ENCODE measurements at regions not wholly inside any gene's neighbourhood (a gene's known extent, or its start where the extent isn't known, plus 50 kb on each side); places are given as distances from the start of the nearest gene placed in this dataset.
"Not testable (repeated sequence)": the region's sequence is repeated elsewhere in the genome, so short reads cannot be mapped to it uniquely, and the experiment has no call there.

DNA sequence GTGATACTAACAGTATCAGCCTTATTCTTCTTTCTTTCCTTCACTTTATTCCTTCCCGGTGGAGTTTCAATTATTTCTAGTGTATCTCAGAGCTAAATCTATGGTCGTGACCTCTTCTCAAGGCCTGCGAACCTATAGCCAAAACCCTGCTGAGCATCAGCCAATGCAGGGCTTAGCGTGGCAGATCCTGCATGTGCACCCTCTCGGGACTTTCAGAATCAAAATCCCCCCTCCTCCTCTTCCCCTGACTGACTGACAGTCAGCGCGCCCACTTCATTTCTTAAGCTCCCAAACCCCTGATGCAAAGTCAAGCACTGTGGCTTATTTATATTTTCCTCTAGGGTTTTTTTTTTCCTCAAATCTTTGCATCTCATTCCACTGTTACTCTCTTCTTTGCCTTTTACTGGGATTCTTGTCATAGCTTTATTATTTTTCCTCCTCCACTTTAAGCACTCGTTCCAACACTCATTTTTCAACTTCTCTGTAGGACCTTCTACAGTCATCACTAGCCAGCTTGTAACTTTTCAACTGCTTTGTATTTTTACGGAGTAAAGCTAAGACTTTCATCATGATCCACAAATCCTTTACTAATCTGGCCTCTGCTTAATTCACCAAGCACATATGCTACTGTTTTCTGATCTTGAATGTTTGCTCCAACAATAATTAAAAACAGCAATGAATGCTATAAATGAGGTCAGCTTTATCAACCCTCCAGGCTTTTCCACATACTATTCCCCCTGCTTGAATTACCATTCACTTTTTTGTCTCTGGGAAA lies 896.5 kb upstream of the PIK3C3 start:
- DNase-seq: no peak

GRCh38 chr18:41052625-41053024 lies 902.4 kb upstream of the PIK3C3 start:
- no peak for DNase-seq

DNA sequence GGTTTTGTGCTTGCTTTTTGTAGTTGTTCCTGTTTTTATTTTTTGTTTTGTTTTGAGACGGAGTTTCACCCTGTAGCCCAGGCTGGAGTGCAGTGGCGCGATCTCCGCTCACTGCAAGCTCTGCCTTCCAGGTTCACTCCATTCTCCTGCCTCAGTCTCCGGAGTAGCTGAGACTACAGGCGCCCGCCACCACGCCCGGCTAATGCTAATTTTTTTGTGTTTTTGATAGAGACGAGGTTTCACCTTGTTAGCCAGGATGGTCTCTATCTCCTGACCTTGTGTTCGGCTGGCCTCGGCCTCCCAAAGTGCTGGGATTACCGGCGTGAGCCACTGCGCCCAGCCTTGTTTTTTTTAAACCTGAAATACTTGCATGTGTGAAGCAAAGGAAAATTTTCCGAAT lies 908.8 kb upstream of the PIK3C3 start:
- DNase-seq: not testable (repeated sequence)

DNA sequence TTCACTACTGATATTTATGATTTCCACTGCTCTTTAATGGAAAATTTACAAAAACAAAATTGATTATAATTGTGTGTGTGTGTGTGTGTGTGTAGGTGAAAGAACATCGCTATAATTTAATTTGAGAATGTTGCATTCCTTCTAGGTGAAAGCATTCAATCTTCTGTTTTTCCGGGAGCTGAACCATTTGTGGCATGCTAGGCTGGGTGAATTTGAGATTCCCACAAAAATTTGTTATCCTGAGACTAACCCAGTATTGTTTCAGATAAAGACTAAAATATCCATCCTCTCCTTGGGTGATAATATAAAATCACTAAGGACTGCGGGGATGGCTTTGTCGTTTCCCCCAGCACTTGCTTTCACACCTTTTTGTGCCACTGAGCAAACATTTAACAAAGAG lies 911.2 kb upstream of the PIK3C3 start:
- no peak for DNase-seq

DNA sequence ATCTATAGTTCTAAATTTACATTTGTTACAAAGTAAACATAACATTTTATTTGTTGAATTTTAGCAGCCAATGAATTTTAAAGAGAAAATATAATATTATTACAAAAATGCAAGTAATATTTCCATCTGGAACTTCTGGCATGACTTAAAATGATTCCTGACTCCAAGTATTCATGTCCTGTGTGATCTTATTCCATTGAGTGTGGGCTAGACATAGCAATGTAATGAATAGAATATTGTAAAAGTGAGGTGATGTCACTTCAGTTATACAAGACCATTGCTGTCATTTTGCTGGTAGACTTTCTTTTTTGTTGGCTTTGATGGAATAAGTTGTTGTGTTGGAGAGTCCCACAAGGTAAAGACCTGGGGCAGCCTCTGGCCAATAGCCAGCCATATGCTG lies 912.2 kb upstream of the PIK3C3 start:
- DNase-seq: no peak

DNA sequence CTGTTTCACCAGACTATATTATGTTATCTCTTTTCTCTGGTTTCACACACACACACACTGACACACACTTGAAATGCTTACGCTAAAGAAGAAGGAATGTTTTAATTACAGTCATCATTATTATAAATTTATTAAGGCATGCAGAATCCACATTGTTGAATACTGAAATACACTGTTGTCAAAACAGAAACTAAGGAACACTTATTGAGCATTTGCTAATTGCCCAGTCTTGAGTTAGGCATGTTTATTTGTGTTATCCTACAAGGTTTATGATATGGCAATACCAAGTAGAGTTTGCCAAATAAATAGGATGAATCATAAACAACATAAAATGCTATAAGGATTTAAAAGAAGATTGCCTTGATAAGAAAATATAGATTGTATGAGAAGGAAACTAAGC lies 917.0 kb upstream of the PIK3C3 start:
- no peak for DNase-seq

DNA sequence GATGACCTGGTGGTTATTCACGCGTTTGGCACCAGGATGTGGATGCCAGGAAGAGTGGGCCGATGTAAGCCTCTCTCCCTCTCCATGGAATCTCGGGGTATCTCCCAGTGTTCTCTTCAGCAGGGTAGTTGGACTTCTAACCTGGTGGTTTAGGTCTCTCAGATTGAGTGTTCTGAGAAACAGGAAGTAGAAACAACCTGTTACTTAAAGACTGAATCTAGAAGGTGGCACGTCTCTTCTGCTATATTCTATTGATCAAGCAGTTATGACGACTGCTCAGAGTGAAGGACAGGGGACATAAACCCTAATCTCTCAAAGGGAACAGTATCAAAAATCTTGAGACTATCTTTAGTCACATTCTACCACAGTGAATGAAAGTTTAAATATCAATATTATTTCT lies 918.7 kb upstream of the PIK3C3 start:
- no peak for DNase-seq

DNA sequence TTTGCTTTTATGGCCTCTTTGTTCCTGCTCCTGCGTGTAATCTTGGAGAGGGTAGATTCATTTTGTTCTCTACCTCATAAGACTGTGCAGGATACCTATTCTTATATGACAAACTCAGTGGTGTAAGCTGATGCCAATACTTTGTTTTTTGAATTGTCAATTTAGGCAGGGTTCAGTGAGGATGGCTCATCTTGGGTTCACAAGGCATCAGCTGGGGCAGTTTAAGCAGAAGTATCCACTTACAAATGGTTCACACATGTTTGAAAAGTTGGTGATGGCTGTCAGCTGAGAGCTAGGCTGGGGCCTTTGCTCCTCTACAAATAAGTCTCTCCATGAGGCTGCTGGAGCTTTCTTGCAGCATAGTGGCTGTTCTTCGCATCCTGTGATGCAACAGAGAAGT lies 920.6 kb upstream of the PIK3C3 start:
- no peak for DNase-seq

DNA sequence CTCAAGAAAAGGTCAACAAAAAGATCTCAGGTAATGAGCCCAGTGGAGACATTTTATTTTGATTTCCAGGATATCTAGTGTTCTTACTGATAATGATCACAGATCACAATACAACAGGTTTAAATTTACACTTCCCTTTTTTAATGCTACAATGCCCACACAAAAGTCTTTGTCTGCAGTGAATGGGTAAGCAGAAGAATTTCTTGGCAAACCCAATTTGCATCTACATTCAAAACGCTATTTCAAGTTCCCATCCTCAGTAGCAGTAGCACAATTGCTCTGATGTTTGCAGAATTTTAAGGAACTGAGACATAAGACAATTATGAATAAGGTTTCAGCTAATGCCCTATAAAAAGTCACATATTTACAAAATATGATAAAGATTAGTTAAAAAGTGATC lies 929.4 kb upstream of the PIK3C3 start:
- DNase-seq: no peak

GRCh38 chr18:41024792-41025191 lies 930.2 kb upstream of the PIK3C3 start:
- DNase-seq: no peak

DNA sequence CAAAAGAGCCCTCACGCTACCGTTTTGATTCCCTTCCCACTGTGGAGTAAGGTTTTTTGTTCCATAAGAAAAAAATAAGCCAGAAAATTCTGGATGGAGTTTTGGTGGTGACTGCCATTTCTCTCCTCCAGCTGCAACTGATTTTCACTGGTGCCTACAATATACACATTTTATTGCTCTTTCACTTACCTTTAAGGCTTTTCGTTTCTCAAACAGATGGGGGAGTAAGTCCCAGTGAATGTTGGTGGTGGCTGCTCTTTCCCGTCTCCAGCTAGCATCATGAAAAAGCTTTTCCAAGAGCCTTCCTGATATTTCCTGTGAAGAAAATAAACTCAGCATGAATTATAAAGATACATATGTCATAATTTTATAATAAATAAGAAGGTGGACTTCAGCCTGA lies 932.5 kb upstream of the PIK3C3 start:
- no peak for DNase-seq

DNA sequence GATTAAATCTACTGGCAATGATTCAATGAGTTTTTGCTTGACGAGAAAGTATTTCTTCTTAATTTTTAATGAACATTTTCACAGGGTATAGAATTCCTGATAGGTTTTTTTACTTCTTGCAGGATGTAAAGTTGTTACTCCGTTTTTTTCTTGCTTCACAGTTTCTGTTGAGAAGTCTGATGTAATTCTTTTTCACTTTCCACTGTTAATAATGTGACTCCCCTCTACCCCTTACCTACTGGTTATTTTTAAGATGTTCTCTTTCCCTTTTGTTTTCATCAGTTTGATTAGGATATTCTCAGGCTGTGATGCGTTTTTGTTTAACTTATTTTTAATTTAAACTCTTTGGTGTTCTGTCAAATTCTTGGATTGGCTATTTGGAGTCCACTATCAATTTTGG lies 933.9 kb upstream of the PIK3C3 start:
- DNase-seq: no peak

DNA sequence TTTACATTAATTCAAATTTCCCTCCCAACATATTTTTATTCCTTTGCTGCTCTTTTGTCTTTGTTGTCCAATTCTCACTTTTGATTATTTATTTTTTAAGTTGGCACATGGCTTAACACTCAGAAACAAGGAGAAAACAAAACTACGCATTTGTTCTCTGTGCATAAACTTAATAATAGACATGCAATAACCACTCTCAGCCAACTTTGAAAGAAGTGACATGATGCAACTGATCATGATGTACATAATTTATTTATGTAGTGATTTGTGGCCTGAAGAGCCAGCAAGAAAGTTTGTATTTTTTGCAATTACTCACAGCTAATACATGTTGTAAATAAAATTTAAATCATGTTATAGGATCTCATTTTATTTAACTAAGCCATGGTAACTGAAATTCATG lies 942.8 kb upstream of the PIK3C3 start:
- no peak for DNase-seq

GRCh38 chr18:41009926-41010325 lies 945.1 kb upstream of the PIK3C3 start:
- DNase-seq: no peak

DNA sequence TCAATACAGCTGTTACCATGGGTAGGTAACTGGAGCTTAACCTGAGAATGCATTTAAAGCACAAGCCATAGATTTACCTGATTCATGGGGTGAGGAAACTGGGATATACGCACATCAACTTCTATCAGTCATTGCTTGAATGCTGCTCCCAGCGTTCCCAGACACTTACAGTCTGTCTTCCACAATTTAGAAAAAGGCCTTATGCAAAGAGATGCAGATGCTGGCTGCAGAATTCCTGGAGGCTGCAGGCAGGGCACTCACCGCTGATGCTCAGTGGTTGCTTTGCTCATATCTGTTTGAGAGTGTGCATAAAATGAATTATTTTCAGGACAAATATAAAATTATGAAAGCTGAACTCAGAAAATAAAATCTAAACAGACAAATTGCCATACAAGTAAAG lies 950.7 kb upstream of the PIK3C3 start:
- no peak for DNase-seq

DNA sequence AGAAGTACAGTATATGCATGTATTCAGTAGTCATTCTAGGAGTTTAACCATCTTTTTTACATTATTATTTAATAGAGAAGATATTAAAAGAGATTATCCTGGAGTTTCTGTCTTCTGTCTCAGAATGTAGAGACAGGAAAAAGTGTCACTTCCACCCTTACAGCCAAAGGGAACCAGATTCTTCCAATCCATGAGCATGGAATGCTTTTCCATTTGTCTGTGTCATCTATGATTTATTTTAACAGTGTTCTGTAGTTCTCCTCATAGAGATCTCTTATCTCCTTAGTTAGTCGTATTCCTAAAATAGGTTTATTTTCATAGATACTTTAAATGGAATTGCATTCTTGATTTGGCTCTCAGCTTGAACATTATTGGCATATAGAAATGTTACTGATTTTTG lies 959.5 kb upstream of the PIK3C3 start:
- DNase-seq: no peak

DNA sequence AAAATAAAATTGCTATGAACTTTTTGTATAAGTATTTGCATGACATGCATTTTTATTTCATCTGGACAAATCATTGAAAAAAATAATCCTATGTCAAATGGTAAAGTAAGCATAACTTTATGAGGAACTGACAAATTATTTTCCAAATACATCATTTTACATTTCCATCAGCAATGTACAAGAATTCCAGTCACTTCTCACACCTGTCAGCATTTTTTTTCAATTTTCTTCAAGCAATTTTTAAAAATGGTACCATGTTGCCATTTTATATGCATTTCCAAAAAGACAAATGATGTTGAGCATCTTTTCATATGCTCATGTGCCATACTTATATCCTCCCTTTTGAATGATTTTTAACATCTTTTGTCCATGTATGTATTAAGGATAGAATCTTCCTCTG lies 961.7 kb upstream of the PIK3C3 start:
- DNase-seq: no peak

GRCh38 chr18:40987581-40987980 lies 967.5 kb upstream of the PIK3C3 start:
- DNase-seq: no peak

- no peak for DNase-seq
Observed at GRCh38 chr18:40985436-40985835, 969.6 kb upstream of the PIK3C3 start.

DNA sequence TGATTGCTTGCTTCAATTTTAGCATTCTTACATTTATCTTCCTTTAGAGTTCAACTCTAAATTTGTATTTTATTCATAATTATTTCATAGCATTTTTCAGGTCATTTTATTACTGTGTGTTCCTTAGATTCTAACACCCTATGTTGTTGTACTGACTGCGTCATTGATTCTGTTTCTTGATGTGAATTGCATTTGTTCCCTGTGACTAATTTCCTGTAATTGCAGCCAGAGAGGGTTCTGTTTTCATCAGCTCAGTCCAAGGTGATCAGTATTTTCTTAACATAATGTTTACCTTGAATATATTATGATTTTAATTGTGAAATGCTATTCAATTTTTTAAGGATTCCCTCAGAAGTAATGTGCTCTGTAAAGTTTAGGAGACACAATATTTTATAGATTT lies 970.2 kb upstream of the PIK3C3 start:
- DNase-seq: no peak

DNA sequence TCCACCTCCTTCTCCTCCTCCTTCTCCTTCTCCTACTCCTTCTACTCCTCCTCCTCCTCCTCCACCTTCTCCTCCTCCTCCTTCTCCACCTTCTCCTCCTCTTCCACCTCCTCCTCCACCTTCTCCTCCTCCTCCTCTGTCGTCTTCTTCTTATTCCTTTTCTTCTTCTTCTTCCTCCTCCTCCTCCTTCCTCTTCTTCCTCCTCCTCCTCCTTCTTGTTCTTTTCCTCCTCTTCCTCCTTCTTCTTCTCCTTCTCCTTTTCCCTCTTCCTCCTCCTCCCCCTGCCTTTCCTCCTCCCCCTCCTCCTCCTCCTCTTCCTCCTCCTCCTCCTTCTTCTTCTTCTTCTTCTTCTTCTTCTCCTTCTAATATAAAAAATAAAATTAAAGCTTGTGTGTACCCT lies 971.2 kb upstream of the PIK3C3 start:
- DNase-seq: no peak

DNA sequence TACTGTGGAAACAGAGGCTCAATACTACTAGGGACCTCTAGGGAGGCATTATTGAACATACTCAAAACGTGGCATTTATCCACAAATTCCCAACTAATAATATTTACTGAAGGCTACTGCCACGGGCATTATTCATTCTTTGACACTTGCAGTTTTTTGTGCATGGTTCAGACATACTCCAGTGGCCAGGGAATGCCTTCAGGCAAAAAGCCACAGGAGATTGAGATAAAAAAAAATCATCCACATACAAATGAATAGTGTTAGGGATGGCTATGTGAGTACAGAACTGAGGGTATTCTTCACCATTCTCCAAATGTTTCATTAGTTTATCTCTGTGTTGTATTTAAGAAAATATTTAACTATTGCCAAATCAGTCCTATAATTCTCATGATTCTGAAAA lies 974.9 kb upstream of the PIK3C3 start:
- no peak for DNase-seq

GRCh38 chr18:40976050-40976449 lies 979.0 kb upstream of the PIK3C3 start:
- DNase-seq: no peak

DNA sequence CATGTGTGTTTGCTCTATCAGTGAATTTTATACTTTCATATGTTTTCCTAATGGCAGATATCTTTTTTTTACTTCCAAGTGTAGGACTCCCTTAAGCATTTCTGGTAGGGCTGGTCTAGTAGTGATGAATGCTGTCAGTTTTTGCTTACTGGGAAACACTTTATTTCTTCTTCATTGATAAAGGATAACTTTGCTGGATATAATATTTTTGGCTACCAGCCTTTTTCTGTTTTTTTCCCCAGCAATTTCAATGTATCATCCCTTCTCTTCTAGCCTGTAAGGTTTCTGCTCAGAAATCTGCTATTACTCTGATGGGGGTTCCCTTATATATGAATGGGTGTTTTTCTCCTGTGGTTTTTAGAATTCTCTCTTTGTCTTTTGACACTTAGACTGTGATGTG lies 980.6 kb upstream of the PIK3C3 start:
- DNase-seq: no peak
